ENCODE measurements at regions not wholly inside any gene's neighbourhood (a gene's known extent, or its start where the extent isn't known, plus 50 kb on each side); places are given as distances from the start of the nearest gene placed in this dataset.

- TF ChIP-seq CTCF (IDR thresholded peaks at IDR 0.05; ENCODE audit: low read length) (no peak), EZH2 (IDR thresholded peaks at IDR 0.05; ENCODE audit: borderline replicate concordance, low read length) (no peak)
Measured at GRCh38 chr17:71726341-71726740, 394.5 kb upstream of the SOX9 start.

Data from OCI-LY1 (cell line).